Mucosa of descending colon (tissue), 3 donors: ENCODE measurements at regions not wholly inside any gene's neighbourhood (a gene's known extent, or its start where the extent isn't known, plus 50 kb on each side); places are given as distances from the start of the nearest gene placed in this dataset.
"Not testable (repeated sequence)": the region's sequence is repeated elsewhere in the genome, so short reads cannot be mapped to it uniquely, and the experiment has no call there.

Source experiments
- ATAC-seq: fragments of 200-7000 bp; cut with Tn5 transposase; one replicate; pipeline ENCODE4 v1.9.1; 2020; ENCODE audit warnings: mild to moderate bottlenecking, moderate library complexity
- DNase-seq, 3 donors: peaks; one replicate each; pipeline ENCODE4 v3.0.0-alpha.2; 2020
- H3K36me3 ChIP-seq: fragments of 200-600 bp; one replicate; pipeline ENCODE4 v1.8.0; 2021; ENCODE audit warnings: low read depth, mild to moderate bottlenecking
- H3K4me1 ChIP-seq: fragments of 200-600 bp; one replicate; pipeline ENCODE4 v1.8.0; 2021; ENCODE audit warnings: low read depth, mild to moderate bottlenecking
- H3K4me3 ChIP-seq: fragments of 200-600 bp; one replicate; pipeline ENCODE4 v1.8.0; 2021; ENCODE audit warnings: mild to moderate bottlenecking
- H3K9me3 ChIP-seq: fragments of 200-600 bp; one replicate; pipeline ENCODE4 v1.8.0; 2021; ENCODE audit warnings: mild to moderate bottlenecking
- intact Hi-C, 2 donors: fragments of 100-400 bp; cut with DNase I in 1 of 2; cut with micrococcal nuclease in 1 of 2; formaldehyde crosslinking; loops; one replicate each; pipeline versions ENCODE4 v1.11.0 to v1.11.1; 2022; cut with DNase I, micrococcal nuclease
- TF ChIP-seq, protein P1 (sequence below): fragments of 200-600 bp; IDR thresholded peaks from one replicate; pipeline ENCODE4 v1.8.0; 2022; ENCODE audit warnings: antibody characterized with exemption, mild to moderate bottlenecking
- donor health status: DM: no; HTN: no; CAD: no; lungs with moderate emphysema.
- donor health status: DM: no; HTN: no; CAD: no.
- donor health status: DM: no; HTN: yes; CAD: no.

DNA sequence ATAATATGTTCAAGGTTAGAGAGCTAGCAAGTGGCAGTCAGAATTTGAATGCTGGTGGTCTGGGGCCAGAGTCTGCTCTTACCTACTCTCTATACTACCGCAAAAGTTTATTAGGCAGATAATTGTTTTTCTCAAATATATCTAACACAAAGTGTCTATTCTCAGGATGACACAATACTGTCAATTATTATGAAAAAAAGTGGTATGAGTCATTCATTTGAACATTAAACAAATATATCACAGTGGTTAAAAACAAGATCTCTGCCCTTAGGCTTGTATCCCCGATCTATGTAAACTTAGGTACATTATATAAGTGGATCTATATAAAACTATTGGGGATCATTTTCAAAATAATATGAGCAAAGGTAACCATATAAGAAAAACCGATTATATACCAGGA is 354.9 kb downstream of the CETN3 start:
- intact Hi-C loops, result no loop called here
- no peaks in the 10 kb centered on the region for H3K9me3 ChIP-seq
- H3K4me3 ChIP-seq, result no peak overlapping the region
- TF ChIP-seq, protein P1, sequence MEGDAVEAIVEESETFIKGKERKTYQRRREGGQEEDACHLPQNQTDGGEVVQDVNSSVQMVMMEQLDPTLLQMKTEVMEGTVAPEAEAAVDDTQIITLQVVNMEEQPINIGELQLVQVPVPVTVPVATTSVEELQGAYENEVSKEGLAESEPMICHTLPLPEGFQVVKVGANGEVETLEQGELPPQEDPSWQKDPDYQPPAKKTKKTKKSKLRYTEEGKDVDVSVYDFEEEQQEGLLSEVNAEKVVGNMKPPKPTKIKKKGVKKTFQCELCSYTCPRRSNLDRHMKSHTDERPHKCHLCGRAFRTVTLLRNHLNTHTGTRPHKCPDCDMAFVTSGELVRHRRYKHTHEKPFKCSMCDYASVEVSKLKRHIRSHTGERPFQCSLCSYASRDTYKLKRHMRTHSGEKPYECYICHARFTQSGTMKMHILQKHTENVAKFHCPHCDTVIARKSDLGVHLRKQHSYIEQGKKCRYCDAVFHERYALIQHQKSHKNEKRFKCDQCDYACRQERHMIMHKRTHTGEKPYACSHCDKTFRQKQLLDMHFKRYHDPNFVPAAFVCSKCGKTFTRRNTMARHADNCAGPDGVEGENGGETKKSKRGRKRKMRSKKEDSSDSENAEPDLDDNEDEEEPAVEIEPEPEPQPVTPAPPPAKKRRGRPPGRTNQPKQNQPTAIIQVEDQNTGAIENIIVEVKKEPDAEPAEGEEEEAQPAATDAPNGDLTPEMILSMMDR, result no peak
- ATAC-seq (no peak), DNase-seq (no peak)
- H3K4me1 ChIP-seq, result no peaks in the 10 kb centered on the region
- no peaks in the 10 kb centered on the region for H3K36me3 ChIP-seq

DNA sequence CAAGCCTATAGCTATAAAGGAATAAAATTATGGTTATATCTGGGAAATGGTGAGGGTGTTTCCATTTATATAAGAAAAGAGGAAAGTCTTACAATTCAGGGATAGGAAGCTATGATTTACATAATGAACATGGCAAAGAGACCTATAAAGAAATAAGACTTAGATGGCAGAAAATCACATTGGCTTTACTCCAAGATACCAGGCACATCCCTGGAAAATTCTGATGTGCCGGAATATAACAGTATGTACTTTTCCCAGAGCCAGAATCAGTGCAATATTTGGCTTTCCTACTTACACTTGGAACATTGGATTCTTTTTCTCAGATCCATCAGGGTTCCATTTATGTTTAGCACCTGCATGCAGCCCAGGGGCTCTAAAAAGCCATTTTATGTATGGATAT is 357.8 kb downstream of the CETN3 start:
- DNase-seq (no peak), ATAC-seq (no peak)
- Histone ChIP-seq H3K4me1 (no peaks in the 10 kb centered on the region), H3K4me3 (no peak overlapping the region), H3K9me3 (no peaks in the 10 kb centered on the region), H3K36me3 (no peaks in the 10 kb centered on the region)
- intact Hi-C loops, result no loop called here
- TF ChIP-seq, protein P1, result no peak

DNA sequence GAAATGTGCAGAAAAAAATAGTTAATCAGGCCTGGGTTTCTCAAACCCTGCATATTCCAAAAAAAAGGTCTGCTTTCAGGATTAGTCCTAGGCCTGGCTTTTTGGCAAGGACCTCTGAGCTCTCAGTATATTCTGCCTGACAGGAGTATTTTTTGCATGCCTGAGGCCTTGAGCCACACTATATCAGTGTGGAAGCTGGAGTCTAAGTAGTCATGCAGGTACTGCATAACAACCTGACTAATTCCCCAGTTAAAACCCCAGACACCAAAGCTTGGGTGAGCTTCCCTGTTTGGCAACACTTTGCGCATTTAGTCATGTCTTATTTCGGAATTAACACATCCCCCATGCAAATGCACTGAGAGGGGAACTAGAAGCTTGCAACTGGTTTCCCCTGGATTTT is 359.5 kb downstream of the CETN3 start:
- intact Hi-C loops, result no loop called here
- Histone ChIP-seq H3K36me3 (no peaks in the 10 kb centered on the region), H3K4me3 (no peak overlapping the region), H3K4me1 (no peaks in the 10 kb centered on the region), H3K9me3 (no peaks in the 10 kb centered on the region)
- DNase-seq (no peak), ATAC-seq (no peak)
- TF ChIP-seq, protein P1, result no peak

DNA sequence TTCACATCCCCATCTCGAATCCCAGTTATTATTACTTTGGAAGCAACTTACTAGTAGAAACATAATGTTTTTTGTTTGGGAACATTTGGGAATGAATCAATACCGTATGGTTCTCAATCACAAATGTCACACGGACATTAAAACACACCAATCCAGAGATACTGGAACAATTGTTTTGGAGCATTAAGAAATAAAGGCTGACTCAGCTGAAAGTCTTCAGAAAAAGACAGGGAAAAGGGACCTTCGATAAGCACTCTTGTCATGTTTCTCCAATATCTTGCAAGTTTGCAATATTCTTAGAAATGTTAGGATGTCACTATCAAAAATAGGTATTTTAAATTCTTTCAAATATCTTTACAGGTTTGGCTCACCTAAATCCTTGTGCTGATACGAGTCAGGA is 362.4 kb downstream of the CETN3 start:
- DNase-seq (no peak), ATAC-seq (no peak)
- TF ChIP-seq, protein P1, result no peak
- Histone ChIP-seq H3K4me3 (no peak overlapping the region), H3K36me3 (no peaks in the 10 kb centered on the region), H3K4me1 (no peaks in the 10 kb centered on the region), H3K9me3 (no peaks in the 10 kb centered on the region)
- intact Hi-C loops, result no loop called here

DNA sequence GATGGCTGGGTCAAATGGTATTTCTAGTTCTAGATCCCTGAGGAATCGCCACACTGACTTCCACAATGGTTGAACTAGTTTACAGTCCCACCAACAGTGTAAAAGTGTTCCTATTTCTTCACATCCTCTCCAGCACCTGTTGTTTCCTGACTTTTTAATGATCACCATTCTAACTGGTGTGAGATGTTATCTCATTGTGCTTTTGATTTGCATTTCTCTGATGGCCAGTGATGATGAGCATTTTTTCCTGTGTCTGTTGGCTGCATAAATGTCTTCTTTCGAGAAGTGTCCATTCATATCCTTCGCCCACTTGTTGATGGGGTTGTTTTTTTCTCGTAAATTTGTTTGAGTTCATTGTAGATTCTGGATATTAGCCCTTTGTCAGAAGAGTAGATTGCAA is 369.5 kb downstream of the CETN3 start:
- DNase-seq, ATAC-seq, intact Hi-C loops, H3K4me1 ChIP-seq, H3K4me3 ChIP-seq, H3K36me3 ChIP-seq, H3K9me3 ChIP-seq: not testable (repeated sequence)

GRCh38 chr5:90037646-90038045 is 371.9 kb downstream of the CETN3 start:
- Histone ChIP-seq H3K4me1 (no peaks in the 10 kb centered on the region), H3K36me3 (no peaks in the 10 kb centered on the region), H3K9me3 (no peaks in the 10 kb centered on the region), H3K4me3 (no peak overlapping the region)
- no peak for ATAC-seq
- DNase-seq, result no peak
- intact Hi-C loops, result no loop called here
- TF ChIP-seq, protein P1, result no peak
